ENCODE measurements at regions not wholly inside any gene's neighbourhood (a gene's known extent, or its start where the extent isn't known, plus 50 kb on each side); places are given as distances from the start of the nearest gene placed in this dataset.

DNA sequence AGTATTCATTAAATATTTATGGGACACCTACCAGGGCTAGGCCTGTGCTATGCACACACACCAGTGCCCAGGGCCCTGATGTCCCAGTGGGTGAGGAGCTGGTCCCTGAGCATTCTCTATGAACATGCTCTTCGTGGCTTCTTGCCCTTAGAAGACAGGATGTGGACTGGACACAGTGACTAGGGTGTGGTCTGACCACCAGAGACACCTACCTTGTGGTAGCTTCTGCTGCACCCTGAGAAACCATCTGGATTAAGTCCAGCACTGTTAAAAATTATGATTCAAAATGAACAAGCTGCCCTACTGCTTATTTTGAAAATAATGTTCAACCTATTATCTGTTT lies 112.9 kb upstream of the RPS6KA2 start:
- WGBS, 2 donors: 44 to 57% methylated on average over 1 of the region's 1 CpG

DNA sequence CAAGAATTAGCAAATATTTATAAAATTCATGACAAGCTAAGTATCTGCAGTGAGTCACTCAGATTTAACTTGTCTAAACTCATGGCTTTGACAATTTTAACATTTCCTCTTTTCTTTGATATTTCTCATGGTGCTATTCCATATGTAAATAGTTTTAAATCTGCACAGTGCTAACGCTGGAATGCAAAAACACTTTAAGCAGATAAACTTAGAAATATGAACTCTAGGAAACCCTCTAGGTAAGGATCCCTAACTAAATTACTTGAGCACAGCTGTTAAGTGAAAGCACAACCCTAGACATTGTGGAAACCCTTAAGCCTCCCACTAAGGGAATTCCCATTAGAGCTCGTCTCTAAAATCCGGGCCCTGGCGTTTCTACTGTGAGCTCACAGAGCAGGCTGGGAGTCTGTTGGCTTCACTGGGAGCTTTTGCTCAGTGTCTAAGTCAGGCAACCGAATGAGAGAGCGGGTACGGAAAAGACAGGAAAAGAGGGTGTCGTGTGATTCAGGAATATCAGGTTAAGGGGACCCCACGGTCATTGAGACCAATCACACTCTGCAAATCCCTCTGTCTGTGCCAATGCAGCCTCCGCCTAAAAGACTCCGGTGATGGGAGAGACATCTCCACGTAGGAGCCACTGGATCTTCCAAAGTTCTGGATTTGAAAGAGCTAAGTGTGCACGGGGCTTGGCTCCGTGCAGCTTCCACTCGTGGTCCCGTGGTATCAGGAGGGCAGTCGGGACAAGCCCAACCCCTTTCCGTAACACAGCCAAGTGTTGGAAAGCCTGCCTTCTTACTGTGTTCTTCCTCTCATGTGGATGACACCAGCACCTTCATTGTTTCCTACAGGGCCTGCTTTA lies 112.3 kb upstream of the RPS6KA2 start:
- Histone ChIP-seq H3K4me1 (ENCODE audit: control insufficient read depth in 2 of 2, insufficient read depth in 2 of 2, low read length in 1 of 2) (no peaks in the 10 kb centered on the region), H3K4me3 (ENCODE audit: low read depth in 1 of 2, low read length in 2 of 2) (no peak overlapping the region), H3K36me3 (ENCODE audit: control insufficient read depth in 2 of 2, insufficient read depth in 2 of 2, low read length in 1 of 2) (no peaks in the 10 kb centered on the region), H3K27me3 (ENCODE audit: control insufficient read depth in 1 of 2, insufficient read depth in 2 of 2, low read length in 2 of 2) (no peaks in the 10 kb centered on the region), H3K9me3 (ENCODE audit: control insufficient read depth in 2 of 2, insufficient read depth in 1 of 2, low read depth in 1 of 2, low read length in 1 of 2) (no peaks in the 10 kb centered on the region), H3K27ac (ENCODE audit: low read depth in 2 of 2, low read length in 1 of 2) (no peak overlapping the region)
- 73 to 74% methylated on average over 18 of the region's 18 CpGs for WGBS, 2 donors

More for the DNA sequence above, 112.9 kb upstream of the RPS6KA2 start:
- no peaks in the 10 kb centered on the region for H3K4me1 ChIP-seq (ENCODE audit: control insufficient read depth in 2 of 2, insufficient read depth in 2 of 2, low read length in 1 of 2)
- H3K27ac ChIP-seq (ENCODE audit: low read depth in 2 of 2, low read length in 1 of 2): no peak overlapping the region
- no peaks in the 10 kb centered on the region for H3K27me3 ChIP-seq (ENCODE audit: control insufficient read depth in 1 of 2, insufficient read depth in 2 of 2, low read length in 2 of 2)
- peaks cover 0 to 5% of the 10 kb centered on the region in 2 donors for H3K9me3 ChIP-seq (ENCODE audit: control insufficient read depth in 2 of 2, insufficient read depth in 1 of 2, low read depth in 1 of 2, low read length in 1 of 2)
- H3K36me3 ChIP-seq (ENCODE audit: control insufficient read depth in 2 of 2, insufficient read depth in 2 of 2, low read length in 1 of 2): no peaks in the 10 kb centered on the region
- H3K4me3 ChIP-seq (ENCODE audit: low read depth in 1 of 2, low read length in 2 of 2): no peak overlapping the region

DNA sequence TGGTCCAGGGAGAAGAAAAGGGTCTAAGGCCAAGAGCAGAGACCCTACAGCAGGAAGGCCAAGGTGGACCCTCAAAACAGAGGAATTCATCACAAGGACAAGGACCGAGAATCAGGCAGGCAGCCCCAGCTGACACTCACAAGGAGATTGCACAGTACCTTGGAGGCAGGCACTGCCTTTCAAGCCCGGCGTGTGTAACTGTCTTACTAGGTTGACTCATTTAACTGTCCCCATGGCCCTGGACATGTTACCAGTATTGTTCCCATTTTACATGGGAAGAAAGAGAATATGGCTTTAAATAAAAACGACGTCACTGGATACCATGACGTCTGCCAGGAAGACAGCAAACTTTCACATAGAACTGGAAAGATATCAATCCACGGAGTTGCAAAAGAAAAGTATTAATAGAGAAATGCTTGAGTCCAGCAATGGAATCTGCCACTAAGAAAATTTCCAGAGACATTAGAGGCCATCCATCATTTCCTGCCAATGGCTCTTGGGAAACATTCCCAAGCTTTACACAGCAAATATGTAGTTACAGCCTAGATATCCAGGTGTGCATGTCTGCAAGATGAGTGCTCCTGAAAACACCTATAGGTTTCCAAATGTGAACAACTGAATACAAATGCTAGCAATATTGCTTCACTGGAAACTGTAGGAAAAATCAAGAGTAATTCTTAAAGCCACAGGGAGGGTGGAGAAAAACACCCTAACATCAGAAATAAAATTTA lies 111.5 kb upstream of the RPS6KA2 start:
- no peaks in the 10 kb centered on the region for H3K36me3 ChIP-seq (ENCODE audit: control insufficient read depth in 2 of 2, insufficient read depth in 2 of 2, low read length in 1 of 2)
- 73 to 76% methylated on average over 7 of the region's 7 CpGs for WGBS, 2 donors
- H3K27me3 ChIP-seq (ENCODE audit: control insufficient read depth in 1 of 2, insufficient read depth in 2 of 2, low read length in 2 of 2): no peaks in the 10 kb centered on the region
- H3K9me3 ChIP-seq (ENCODE audit: control insufficient read depth in 2 of 2, insufficient read depth in 1 of 2, low read depth in 1 of 2, low read length in 1 of 2): no peaks in the 10 kb centered on the region
- no peaks in the 10 kb centered on the region for H3K4me1 ChIP-seq (ENCODE audit: control insufficient read depth in 2 of 2, insufficient read depth in 2 of 2, low read length in 1 of 2)
- H3K4me3 ChIP-seq (ENCODE audit: low read depth in 1 of 2, low read length in 2 of 2): no peak overlapping the region
- H3K27ac ChIP-seq (ENCODE audit: low read depth in 2 of 2, low read length in 1 of 2): no peak overlapping the region

DNA sequence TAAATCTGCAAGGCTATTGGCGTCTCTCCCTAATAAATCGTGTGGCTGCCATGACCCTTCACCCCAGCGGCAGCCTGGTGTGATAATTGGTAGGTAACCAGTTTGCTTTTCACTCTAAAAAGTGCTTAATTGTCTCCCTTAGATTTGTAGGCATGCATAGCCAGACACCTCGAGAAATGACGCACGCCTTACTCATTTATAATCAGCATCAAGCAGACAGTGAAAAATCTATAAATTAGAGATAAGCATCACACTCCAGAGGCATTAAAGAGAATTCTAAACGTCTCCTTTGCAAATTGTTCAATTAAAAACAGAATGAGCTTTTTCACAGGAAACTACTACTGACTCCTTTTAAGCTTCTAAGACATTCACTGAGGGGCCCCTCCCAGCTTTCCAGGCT lies 110.2 kb upstream of the RPS6KA2 start:
- H3K4me3 ChIP-seq (ENCODE audit: low read depth in 1 of 2, low read length in 2 of 2): no peak overlapping the region

DNA sequence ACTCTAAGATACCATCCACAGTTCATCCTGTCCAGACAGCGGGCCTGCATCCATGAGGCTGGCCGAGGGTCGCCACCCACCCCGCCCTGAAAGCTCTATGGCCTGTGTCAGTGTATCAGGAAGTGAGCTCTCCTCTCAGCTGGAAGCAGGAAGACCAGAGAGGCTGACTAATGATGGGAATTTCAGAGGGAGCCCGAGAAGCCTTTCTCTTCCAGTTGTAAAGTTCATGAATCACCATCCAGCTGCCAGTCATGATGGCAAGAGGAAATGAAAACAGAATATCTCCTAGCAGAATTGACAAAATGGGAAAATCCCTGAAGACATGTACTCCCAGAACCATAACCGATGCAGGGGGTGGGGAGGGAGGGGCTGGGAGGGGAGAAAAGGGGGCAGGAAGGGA lies 109.6 kb upstream of the RPS6KA2 start:
- 63 to 65% methylated on average over 6 of the region's 6 CpGs for WGBS, 2 donors
- H3K4me3 ChIP-seq (ENCODE audit: low read depth in 1 of 2, low read length in 2 of 2): no peak overlapping the region
- H3K27me3 ChIP-seq (ENCODE audit: control insufficient read depth in 1 of 2, insufficient read depth in 2 of 2, low read length in 2 of 2): no peaks in the 10 kb centered on the region
- no peaks in the 10 kb centered on the region for H3K4me1 ChIP-seq (ENCODE audit: control insufficient read depth in 2 of 2, insufficient read depth in 2 of 2, low read length in 1 of 2)
- H3K27ac ChIP-seq (ENCODE audit: low read depth in 2 of 2, low read length in 1 of 2): no peak overlapping the region
- no peaks in the 10 kb centered on the region for H3K36me3 ChIP-seq (ENCODE audit: control insufficient read depth in 2 of 2, insufficient read depth in 2 of 2, low read length in 1 of 2)
- no peaks in the 10 kb centered on the region for H3K9me3 ChIP-seq (ENCODE audit: control insufficient read depth in 2 of 2, insufficient read depth in 1 of 2, low read depth in 1 of 2, low read length in 1 of 2)

More for the DNA sequence above, 110.2 kb upstream of the RPS6KA2 start:
- no peaks in the 10 kb centered on the region for H3K4me1 ChIP-seq (ENCODE audit: control insufficient read depth in 2 of 2, insufficient read depth in 2 of 2, low read length in 1 of 2)
- WGBS, 2 donors: 61 to 73% methylated on average over 7 of the region's 7 CpGs
- H3K9me3 ChIP-seq (ENCODE audit: control insufficient read depth in 2 of 2, insufficient read depth in 1 of 2, low read depth in 1 of 2, low read length in 1 of 2): no peaks in the 10 kb centered on the region
- H3K27me3 ChIP-seq (ENCODE audit: control insufficient read depth in 1 of 2, insufficient read depth in 2 of 2, low read length in 2 of 2): no peaks in the 10 kb centered on the region
- H3K27ac ChIP-seq (ENCODE audit: low read depth in 2 of 2, low read length in 1 of 2): no peak overlapping the region
- H3K36me3 ChIP-seq (ENCODE audit: control insufficient read depth in 2 of 2, insufficient read depth in 2 of 2, low read length in 1 of 2): no peaks in the 10 kb centered on the region

DNA sequence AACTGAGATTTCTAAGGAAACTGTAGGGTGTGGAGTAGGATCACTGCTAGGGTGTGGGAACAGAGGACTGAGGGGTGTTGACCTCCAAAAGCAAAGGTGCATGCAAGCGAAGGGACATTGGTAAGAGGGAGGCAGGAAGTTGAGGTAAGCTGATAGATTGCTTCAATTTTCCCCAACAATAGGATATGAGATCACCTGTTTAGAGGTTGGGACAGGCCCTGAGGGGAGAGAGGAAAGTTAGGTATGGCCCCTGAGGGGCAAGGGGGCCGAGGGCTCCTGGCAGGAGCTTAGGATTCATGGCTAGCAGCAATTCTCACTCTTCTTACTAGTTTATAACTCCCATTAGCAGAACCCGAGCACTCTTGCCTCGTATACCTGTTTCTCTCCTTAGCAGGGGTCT lies 106.8 kb upstream of the RPS6KA2 start:
- WGBS, 2 donors: 69 to 78% methylated on average over 4 of the region's 4 CpGs

DNA sequence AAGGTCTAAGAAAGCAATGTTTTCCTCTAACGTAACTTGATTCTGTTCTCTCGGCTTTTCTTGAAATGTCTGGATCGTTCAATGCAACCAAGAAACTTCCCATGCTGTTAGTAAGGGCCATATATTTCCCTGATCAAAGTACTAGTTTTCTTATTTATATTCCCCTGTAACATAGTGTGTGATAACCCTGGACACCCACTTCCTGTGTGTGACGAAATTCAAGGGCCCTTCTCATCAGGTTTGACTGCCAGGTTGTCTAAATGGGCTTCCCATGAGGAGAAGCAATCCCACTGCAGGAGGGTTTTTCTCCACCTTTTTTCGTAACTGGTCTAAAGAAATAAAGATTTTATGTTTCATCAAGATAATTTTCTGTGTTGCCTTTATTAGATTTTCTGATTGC lies 102.6 kb upstream of the RPS6KA2 start:
- Histone ChIP-seq H3K36me3 (ENCODE audit: control insufficient read depth in 2 of 2, insufficient read depth in 2 of 2, low read length in 1 of 2) (no peaks in the 10 kb centered on the region), H3K4me1 (ENCODE audit: control insufficient read depth in 2 of 2, insufficient read depth in 2 of 2, low read length in 1 of 2) (no peaks in the 10 kb centered on the region), H3K9me3 (ENCODE audit: control insufficient read depth in 2 of 2, insufficient read depth in 1 of 2, low read depth in 1 of 2, low read length in 1 of 2) (no peaks in the 10 kb centered on the region), H3K27ac (ENCODE audit: low read depth in 2 of 2, low read length in 1 of 2) (no peak overlapping the region), H3K4me3 (ENCODE audit: low read depth in 1 of 2, low read length in 2 of 2) (no peak overlapping the region), H3K27me3 (ENCODE audit: control insufficient read depth in 1 of 2, insufficient read depth in 2 of 2, low read length in 2 of 2) (no peaks in the 10 kb centered on the region)
- 87 to 88% methylated on average over 5 of the region's 5 CpGs for WGBS, 2 donors

More for the DNA sequence above, 106.8 kb upstream of the RPS6KA2 start:
- Histone ChIP-seq H3K4me1 (ENCODE audit: control insufficient read depth in 2 of 2, insufficient read depth in 2 of 2, low read length in 1 of 2) (no peaks in the 10 kb centered on the region), H3K4me3 (ENCODE audit: low read depth in 1 of 2, low read length in 2 of 2) (no peak overlapping the region), H3K27me3 (ENCODE audit: control insufficient read depth in 1 of 2, insufficient read depth in 2 of 2, low read length in 2 of 2) (no peaks in the 10 kb centered on the region), H3K27ac (ENCODE audit: low read depth in 2 of 2, low read length in 1 of 2) (no peak overlapping the region), H3K36me3 (ENCODE audit: control insufficient read depth in 2 of 2, insufficient read depth in 2 of 2, low read length in 1 of 2) (no peaks in the 10 kb centered on the region), H3K9me3 (ENCODE audit: control insufficient read depth in 2 of 2, insufficient read depth in 1 of 2, low read depth in 1 of 2, low read length in 1 of 2) (no peaks in the 10 kb centered on the region)

DNA sequence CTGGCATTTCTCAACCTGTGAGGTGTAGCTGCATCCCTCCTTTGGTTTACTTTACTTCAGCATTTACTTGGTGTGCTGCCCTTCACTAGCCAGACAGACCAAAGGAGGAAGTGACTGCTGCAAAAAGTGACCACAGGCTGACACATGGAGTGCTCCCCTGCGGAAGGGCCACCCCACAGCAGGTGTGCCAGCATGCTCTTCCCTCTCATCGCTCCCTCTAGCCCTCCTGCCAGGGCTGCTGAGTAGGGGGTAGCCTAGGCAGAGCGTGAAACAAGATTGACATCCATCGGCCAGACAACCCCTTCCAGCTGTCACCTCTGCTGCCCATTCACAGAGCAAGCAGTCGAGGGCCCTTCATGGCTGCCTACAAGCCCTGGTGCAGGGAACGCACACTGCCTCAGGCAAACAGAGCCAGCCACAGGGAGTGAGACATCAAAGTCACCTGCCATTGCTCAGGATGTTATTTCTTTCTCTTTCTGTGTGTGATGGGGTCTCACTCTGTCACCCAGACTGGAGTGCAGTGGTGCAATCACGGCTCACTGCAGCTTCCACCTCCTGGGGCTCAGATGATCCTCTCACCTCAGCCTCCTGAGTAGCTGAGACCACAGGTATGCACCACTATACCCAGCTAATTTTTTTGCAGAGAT lies 102.0 kb upstream of the RPS6KA2 start:
- Histone ChIP-seq H3K4me3 (ENCODE audit: low read depth in 1 of 2, low read length in 2 of 2) (no peak overlapping the region), H3K27ac (ENCODE audit: low read depth in 2 of 2, low read length in 1 of 2) (no peak overlapping the region), H3K27me3 (ENCODE audit: control insufficient read depth in 1 of 2, insufficient read depth in 2 of 2, low read length in 2 of 2) (no peaks in the 10 kb centered on the region), H3K36me3 (ENCODE audit: control insufficient read depth in 2 of 2, insufficient read depth in 2 of 2, low read length in 1 of 2) (no peaks in the 10 kb centered on the region), H3K4me1 (ENCODE audit: control insufficient read depth in 2 of 2, insufficient read depth in 2 of 2, low read length in 1 of 2) (no peaks in the 10 kb centered on the region), H3K9me3 (ENCODE audit: control insufficient read depth in 2 of 2, insufficient read depth in 1 of 2, low read depth in 1 of 2, low read length in 1 of 2) (no peaks in the 10 kb centered on the region)
- 76 to 79% methylated on average over 7 of the region's 7 CpGs for WGBS, 2 donors

DNA sequence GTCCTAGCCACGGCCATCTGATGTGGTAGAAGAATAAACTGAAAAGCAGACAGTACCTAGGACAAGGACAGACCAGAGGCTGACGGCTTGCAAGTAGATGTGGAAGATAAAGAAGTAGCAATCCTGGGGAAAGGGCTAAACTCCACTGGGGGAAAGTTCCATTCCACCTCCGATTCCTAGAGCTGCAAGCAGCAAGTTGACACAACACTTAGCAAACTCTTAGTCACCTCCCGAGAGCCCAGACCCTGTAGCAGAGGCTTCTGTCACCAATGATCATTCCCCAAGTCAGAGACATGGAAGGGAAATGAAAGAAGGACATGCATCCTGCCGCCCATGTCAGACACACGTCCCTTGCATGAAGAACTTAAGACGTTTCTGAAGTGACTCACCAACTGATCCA lies 99.2 kb upstream of the RPS6KA2 start:
- H3K9me3 ChIP-seq (ENCODE audit: control insufficient read depth in 2 of 2, insufficient read depth in 1 of 2, low read depth in 1 of 2, low read length in 1 of 2): no peaks in the 10 kb centered on the region
- no peak overlapping the region for H3K27ac ChIP-seq (ENCODE audit: low read depth in 2 of 2, low read length in 1 of 2)
- H3K36me3 ChIP-seq (ENCODE audit: control insufficient read depth in 2 of 2, insufficient read depth in 2 of 2, low read length in 1 of 2): no peaks in the 10 kb centered on the region
- H3K4me1 ChIP-seq (ENCODE audit: control insufficient read depth in 2 of 2, insufficient read depth in 2 of 2, low read length in 1 of 2): no peaks in the 10 kb centered on the region
- H3K27me3 ChIP-seq (ENCODE audit: control insufficient read depth in 1 of 2, insufficient read depth in 2 of 2, low read length in 2 of 2): no peaks in the 10 kb centered on the region
- WGBS, 2 donors: 69 to 83% methylated on average over 7 of the region's 7 CpGs
- H3K4me3 ChIP-seq (ENCODE audit: low read depth in 1 of 2, low read length in 2 of 2): no peak overlapping the region

All from esophagus (tissue), 2 donors.